IMR-90 (cell line): ENCODE measurements at regions not wholly inside any gene's neighbourhood (a gene's known extent, or its start where the extent isn't known, plus 50 kb on each side); places are given as distances from the start of the nearest gene placed in this dataset.

Experiments used
- ATAC-seq: fragments of 200-7000 bp; cut with Tn5 transposase; 2 replicates; pipeline ENCODE4 v1.9.1; 2020; ENCODE audit warnings: low read depth, mild to moderate bottlenecking, moderate library complexity
- BruUV-seq: library from RNA; stranded (reverse); fragments of 400-500 nt; replicated peaks from 2 replicates; lab custom pipeline; 2021; lab: Mats Ljungman, UMichigan
- CTCF ChIA-PET: fragments of 300-600 bp; formaldehyde crosslinking; extraction: SDS; loops from one replicate; lab custom pipeline; 2021; ENCODE audit warnings: antibody characterized with exemption; lab: Yijun Ruan, JAX
- POLR2A ChIA-PET: fragments of 300-600 bp; sonication (Branson Sonifier 250); formaldehyde crosslinking; loops from one replicate; lab custom pipeline; 2022; ENCODE audit warnings: antibody characterized with exemption; ENCODE audit not compliant: unreplicated experiment; lab: Charles Lee
- DNase-seq: peaks from one replicate; pipeline ENCODE4 v3.0.0; 2013
- H2AFZ ChIP-seq: replicated peaks from 2 replicates; pipeline ENCODE3; 2013; ENCODE audit warnings: low read length, mild to moderate bottlenecking; ENCODE audit not compliant: poor library complexity
- H2AK5ac ChIP-seq: 2 replicates; pipeline ENCODE4 v1.6.1; 2013; ENCODE audit warnings: low read depth, low read length, inconsistent platforms
- H2AK9ac ChIP-seq: replicated peaks from 2 replicates; pipeline ENCODE3; 2013; ENCODE audit warnings: mild to moderate bottlenecking, low read depth, low read length, moderate library complexity; ENCODE audit not compliant: poor library complexity
- H2BK120ac ChIP-seq: 2 replicates; pipeline ENCODE4 v1.6.1; 2013; ENCODE audit warnings: low read depth, low read length, inconsistent platforms
- H2BK15ac ChIP-seq: 3 replicates; pipeline ENCODE4 v1.6.1; 2013; ENCODE audit warnings: low read depth, low read length, inconsistent platforms
- H2BK20ac ChIP-seq: 2 replicates; pipeline ENCODE4 v1.6.1; 2013; ENCODE audit warnings: low read depth, mild to moderate bottlenecking, inconsistent platforms, low read length, moderate library complexity
- H2BK5ac ChIP-seq: 2 replicates; pipeline ENCODE4 v1.6.1; 2013; ENCODE audit warnings: mild to moderate bottlenecking, low read depth, low read length, inconsistent platforms; ENCODE audit not compliant: poor library complexity, severe bottlenecking
- H3K14ac ChIP-seq: replicated peaks from 2 replicates; pipeline ENCODE4 v1.6.1; 2013; ENCODE audit warnings: low read depth, low read length, inconsistent platforms
- H3K18ac ChIP-seq: 2 replicates; pipeline ENCODE4 v1.6.1; 2013; ENCODE audit warnings: low read depth, low read length, control low read depth
- H3K23ac ChIP-seq: 2 replicates; pipeline ENCODE4 v1.6.1; 2013; ENCODE audit warnings: low read depth, low read length, inconsistent platforms
- H3K27ac ChIP-seq: 2 replicates; pipeline ENCODE4 v1.5.1; 2013; ENCODE audit warnings: mild to moderate bottlenecking, control low read depth, low read length; ENCODE audit not compliant: insufficient read depth
- H3K27me3 ChIP-seq: 2 replicates; pipeline ENCODE4 v1.6.1; 2013; ENCODE audit warnings: low read length; ENCODE audit not compliant: control insufficient read depth, insufficient read depth
- H3K36me3 ChIP-seq: 2 replicates; pipeline ENCODE4 v1.6.1; 2013; ENCODE audit warnings: low read length, mixed read lengths; ENCODE audit not compliant: control insufficient read depth, insufficient read depth
- H3K4ac ChIP-seq: 2 replicates; pipeline ENCODE4 v1.6.1; 2013; ENCODE audit warnings: low read depth, low read length, inconsistent platforms
- H3K4me1 ChIP-seq: 2 replicates; pipeline ENCODE4 v1.6.1; 2013; ENCODE audit warnings: low read length, mixed read lengths; ENCODE audit not compliant: control insufficient read depth, insufficient read depth
- H3K4me2 ChIP-seq: 2 replicates; pipeline ENCODE4 v1.6.1; 2013; ENCODE audit warnings: low read depth, mild to moderate bottlenecking, control low read depth, low read length, moderate library complexity
- H3K4me3 ChIP-seq: 2 replicates; pipeline ENCODE4 v1.5.1; 2013; ENCODE audit warnings: low read depth, mild to moderate bottlenecking, control low read depth, low read length, moderate library complexity; ENCODE audit not compliant: insufficient read depth
- H3K56ac ChIP-seq: 2 replicates; pipeline ENCODE4 v1.6.1; 2013; ENCODE audit warnings: low read length, inconsistent platforms; ENCODE audit not compliant: insufficient read depth; ENCODE audit errors: extremely low read depth
- H3K79me1 ChIP-seq, 2 experiments: 2 replicates each; pipeline ENCODE4 v1.6.1; 2013; ENCODE audit warnings: low read length in 2 of 2, inconsistent platforms in 1 of 2, low read depth in 1 of 2
- H3K9ac ChIP-seq: 2 replicates; pipeline ENCODE4 v1.6.1; 2013; ENCODE audit warnings: low read depth, low read length, control low read depth
- H3K9me1 ChIP-seq: 2 replicates; pipeline ENCODE4 v1.6.1; 2013; ENCODE audit warnings: low read length, inconsistent platforms; ENCODE audit not compliant: insufficient read depth
- H3K9me3 ChIP-seq: 2 replicates; pipeline ENCODE4 v1.6.1; 2013; ENCODE audit warnings: low read length; ENCODE audit not compliant: control insufficient read depth, insufficient read depth
- H4K20me1 ChIP-seq: 2 replicates; pipeline ENCODE4 v1.6.1; 2013; ENCODE audit warnings: low read length, inconsistent platforms; ENCODE audit not compliant: insufficient read depth
- H4K5ac ChIP-seq: 2 replicates; pipeline ENCODE4 v1.6.1; 2013; ENCODE audit warnings: mild to moderate bottlenecking, low read depth, low read length, control low read depth
- H4K8ac ChIP-seq, 2 experiments: 2 replicates each; pipeline ENCODE4 v1.6.1; 2013; ENCODE audit warnings: low read depth in 2 of 2, low read length in 2 of 2, control low read depth in 1 of 2, inconsistent platforms in 1 of 2
- H4K91ac ChIP-seq: 2 replicates; pipeline ENCODE4 v1.6.1; 2013; ENCODE audit warnings: low read depth, low read length, inconsistent platforms; ENCODE audit not compliant: insufficient read depth
- FOS ChIP-seq: fragments of 150-350 bp; IDR thresholded peaks from 2 replicates; pipeline ENCODE4 v1.6.1; 2016; ENCODE audit warnings: low read depth, low read length
- MAFK ChIP-seq: IDR thresholded peaks from 2 replicates; pipeline ENCODE4 v1.6.1; 2012; ENCODE audit warnings: low read depth, low read length, improper control_type of control experiment
- MXI1 ChIP-seq: IDR thresholded peaks from 2 replicates; pipeline ENCODE4 v1.6.1; 2012; ENCODE audit warnings: low read depth, mild to moderate bottlenecking, low read length, moderate library complexity, borderline replicate concordance
- RCOR1 ChIP-seq: IDR thresholded peaks from 2 replicates; pipeline ENCODE4 v1.6.1; 2012; ENCODE audit warnings: mild to moderate bottlenecking, low read length, improper control_type of control experiment; ENCODE audit not compliant: insufficient replicate concordance
- RFX5 ChIP-seq: IDR thresholded peaks from 2 replicates; pipeline ENCODE4 v1.8.0; 2012; ENCODE audit warnings: low read depth, mild to moderate bottlenecking, low read length, moderate library complexity
- USF2 ChIP-seq: fragments of 150-350 bp; IDR thresholded peaks from 2 replicates; pipeline ENCODE4 v1.6.1; 2017; ENCODE audit warnings: mild to moderate bottlenecking, antibody characterized with exemption, low read length, low read depth
- WGBS, 2 experiments: methylation state at CpG; one replicate each; pipeline versions ENCODE4 v1.1.5 to v1.1.7; 2013; ENCODE audit warnings: missing lambda C conversion rate in 2 of 2; ENCODE audit not compliant: insufficient read length in 1 of 2; ENCODE audit errors: extremely low coverage in 2 of 2; 5-methylcytosine and 5-hydroxymethylcytosine counted together
- dilution Hi-C: fragments of 300-500 bp; cut with HindIII; formaldehyde crosslinking; loops from one replicate; pipeline ENCODE4 v1.14.3; 2018; ENCODE audit warnings: low sequenced_read_pairs; ENCODE audit not compliant: unreplicated experiment
- in situ Hi-C: fragments of 300-500 bp; cut with MboI; formaldehyde crosslinking; loops from 3 replicates; pipeline ENCODE4 v1.14.3; 2019; ENCODE audit warnings: low sequenced_read_pairs, inconsistent platforms, mixed read lengths
- intact Hi-C: fragments of 100-400 bp; cut with micrococcal nuclease; formaldehyde crosslinking; loops from 2 replicates; pipeline ENCODE4 v1.10.0; 2022

DNA sequence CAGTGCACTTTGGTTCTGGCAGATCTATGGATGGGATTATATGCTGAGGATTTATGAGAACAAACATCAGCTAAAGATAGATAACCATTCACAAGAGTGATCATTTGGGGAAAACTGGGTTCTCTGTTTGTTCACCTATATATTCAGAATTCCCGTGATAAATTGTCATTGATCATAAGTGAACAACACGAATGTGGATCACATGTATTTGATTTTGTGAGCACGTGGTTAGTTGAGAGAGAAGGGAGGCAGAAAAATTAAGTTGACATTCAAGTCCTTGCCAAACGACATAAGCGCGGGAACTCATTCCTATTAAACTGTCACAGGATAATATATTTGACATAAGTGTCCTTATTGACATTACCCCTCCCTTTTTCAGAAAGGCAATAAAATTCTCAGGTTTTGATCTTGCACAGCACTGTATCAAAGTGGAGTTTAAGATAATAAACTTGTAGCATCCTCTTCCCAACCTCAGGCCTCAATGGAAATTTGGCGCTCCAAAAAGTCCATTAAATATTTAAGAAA, 64.9 kb upstream of the MYO3A start:
- Histone ChIP-seq H3K4ac (no peak overlapping the region), H3K9me1 (no peaks in the 10 kb centered on the region), H4K8ac (no peak overlapping the region), H3K36me3 (no peaks in the 10 kb centered on the region), H3K4me3 (no peak overlapping the region), H3K56ac (no peak overlapping the region), H4K20me1 (no peaks in the 10 kb centered on the region), H4K91ac (no peak overlapping the region), H3K27me3 (no peaks in the 10 kb centered on the region), H2AFZ (no peak overlapping the region), H2BK120ac (no peak overlapping the region), H2BK20ac (no peak overlapping the region), H3K18ac (no peak overlapping the region), H3K4me2 (no peak overlapping the region), H2AK9ac (no peak overlapping the region), H3K9me3 (peaks cover 3% of the 10 kb centered on the region; the same call in 1 of the 2 replicates), H2AK5ac (no peak overlapping the region), H3K27ac (no peak overlapping the region), H2BK15ac (no peak overlapping the region), H4K5ac (no peak overlapping the region), H3K79me1 (no peaks in the 10 kb centered on the region), H3K14ac (no peak overlapping the region), H3K23ac (no peak overlapping the region), H3K9ac (no peak overlapping the region), H2BK5ac (no peak overlapping the region), H3K4me1 (no peaks in the 10 kb centered on the region)
- WGBS, 2 experiments, result no CpG with 5 or more reads among the region's 7 CpGs
- no peak for DNase-seq
- in situ Hi-C loops (no loop called here), dilution Hi-C loops (no loop called here), intact Hi-C loops (no loop called here)
- ATAC-seq, result no peak
- ChIA-PET CTCF (no interaction called here), POLR2A (no interaction called here)
- TF ChIP-seq USF2 (no peak), MXI1 (no peak), MAFK (no peak), RFX5 (no peak), RCOR1 (no peak), FOS (no peak)
- BruUV-seq, result no TSS peak
